HG03354 (cell line): ENCODE measurements at regions not wholly inside any gene's neighbourhood (a gene's known extent, or its start where the extent isn't known, plus 50 kb on each side); places are given as distances from the start of the nearest gene placed in this dataset.

Experiments used
- ATAC-seq: cut with Tn5 transposase; IDR thresholded peaks from one replicate; pipeline ENCODE4 v1.9.1; 2021; ENCODE audit warnings: mild to moderate bottlenecking; ENCODE audit not compliant: unreplicated experiment, poor library complexity, severe bottlenecking

DNA sequence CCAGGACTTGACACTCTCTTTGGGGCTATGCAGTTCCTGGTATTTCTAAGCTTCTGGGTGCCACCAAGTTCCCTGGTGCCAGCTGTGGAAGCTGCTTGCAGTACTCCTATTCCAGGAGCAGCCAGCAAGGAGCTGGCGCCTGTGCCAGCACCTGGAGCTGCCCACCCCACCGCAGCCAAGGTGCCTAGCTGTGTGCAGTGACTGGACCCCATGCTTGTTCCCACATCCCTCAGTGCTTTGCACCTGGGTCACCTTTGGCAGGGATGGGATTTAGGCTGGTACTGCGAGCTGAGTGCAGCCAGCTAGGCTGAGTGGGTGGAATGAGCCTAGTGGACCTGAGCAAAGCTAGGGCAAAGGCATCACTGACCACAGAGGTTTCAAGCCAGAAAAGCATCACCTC, 1674.9 kb downstream of the HACE1 start:
- ATAC-seq = no peak

- ATAC-seq = no peak
Observed at GRCh38 chr6:103183831-103184411, 1675.8 kb downstream of the HACE1 start.

GRCh38 chr6:103178193-103178592, 1681.5 kb downstream of the HACE1 start:
- no peak for ATAC-seq

- no peak for ATAC-seq
Observed at GRCh38 chr6:103177791-103178190, 1681.9 kb downstream of the HACE1 start.

- ATAC-seq = no peak
Observed at GRCh38 chr6:103175056-103175455, 1684.7 kb downstream of the HACE1 start.

- no peak for ATAC-seq
Observed at GRCh38 chr6:103167345-103168071, 1692.2 kb downstream of the HACE1 start.

GRCh38 chr6:103154779-103155572, 1704.7 kb downstream of the HACE1 start:
- ATAC-seq = no peak

DNA sequence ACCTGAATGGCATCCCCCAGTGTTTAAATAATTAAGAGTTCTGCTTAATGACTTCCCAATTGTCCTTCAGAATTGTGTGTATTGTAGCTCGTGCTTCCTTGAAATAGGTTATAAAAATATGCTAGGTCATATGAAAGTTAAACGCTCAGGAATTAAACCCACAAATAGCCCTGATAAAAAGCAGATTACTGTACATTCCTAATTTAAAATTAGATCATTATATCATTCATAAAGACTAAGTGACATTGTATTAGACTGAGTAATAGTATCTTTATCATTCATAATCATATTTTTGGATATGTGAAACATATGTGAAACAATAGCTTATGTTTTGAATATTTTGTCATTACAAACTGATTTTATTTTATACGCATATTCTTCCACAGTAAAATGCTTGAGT, 1706.7 kb downstream of the HACE1 start:
- no peak for ATAC-seq

DNA sequence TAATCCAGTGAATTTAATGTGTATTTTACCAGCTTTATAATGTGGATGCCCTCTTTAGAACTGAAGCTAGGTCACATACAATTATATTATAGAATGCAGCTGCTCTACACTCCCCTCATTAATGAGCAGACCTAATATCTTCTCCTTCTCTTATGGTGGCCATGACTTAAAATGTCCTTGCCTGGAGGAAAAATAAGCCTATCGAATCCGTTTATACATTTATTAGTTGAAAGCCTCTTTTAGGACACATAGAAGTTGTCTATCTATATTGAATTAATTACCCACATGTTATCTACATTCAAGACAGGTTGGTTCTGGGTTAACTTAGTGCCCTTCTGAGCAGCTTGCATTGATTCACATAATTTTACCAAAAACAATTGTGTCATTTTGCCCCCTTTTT, 1716.8 kb downstream of the HACE1 start:
- ATAC-seq = no peak

- ATAC-seq = no peak
Observed at GRCh38 chr6:103140308-103141027, 1719.3 kb downstream of the HACE1 start.

GRCh38 chr6:103139377-103139776, 1720.3 kb downstream of the HACE1 start:
- no peak for ATAC-seq

- ATAC-seq = no peak
Observed at GRCh38 chr6:103124471-103124870, 1731.0 kb downstream of the GRIK2 start.

GRCh38 chr6:103122766-103123601, 1729.5 kb downstream of the GRIK2 start:
- ATAC-seq = peak; percentile 67

DNA sequence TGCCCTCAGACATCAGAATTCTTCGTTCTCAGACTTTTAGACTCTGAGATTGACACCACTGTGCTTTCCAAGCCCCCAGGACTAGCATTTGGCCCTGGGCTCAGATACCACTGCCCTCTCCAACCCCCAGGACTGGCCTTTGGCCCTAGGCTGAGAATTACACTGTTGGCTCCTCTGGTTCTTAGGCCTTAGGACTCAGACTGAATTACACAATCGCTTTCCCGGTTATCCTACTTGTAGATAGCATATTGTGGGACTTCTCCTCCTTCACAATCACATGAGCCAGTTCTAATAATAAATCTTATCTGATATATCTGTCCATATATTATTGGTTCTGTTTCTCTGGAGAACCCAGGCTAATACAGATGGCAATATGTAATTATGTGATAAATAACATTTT, 1725.5 kb downstream of the GRIK2 start:
- no peak for ATAC-seq

DNA sequence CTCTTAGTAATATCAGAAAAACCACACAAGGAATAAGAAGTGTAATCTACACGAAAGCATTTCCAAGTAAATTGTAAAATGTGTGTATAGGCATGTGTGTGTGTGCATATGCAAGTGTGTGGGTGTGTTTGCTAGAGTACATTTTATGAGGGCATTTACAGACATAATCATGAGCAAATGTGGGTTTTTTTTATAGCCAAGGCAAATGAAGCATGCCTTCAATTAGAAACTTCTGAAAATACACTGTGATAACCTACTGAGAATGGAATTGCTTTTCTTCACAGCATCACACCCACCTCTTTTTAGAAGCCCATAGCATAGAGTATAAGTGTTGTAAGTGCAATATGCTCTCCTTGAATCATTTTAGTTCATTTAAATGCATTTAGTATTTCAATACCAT, 1721.1 kb downstream of the GRIK2 start:
- ATAC-seq = no peak

DNA sequence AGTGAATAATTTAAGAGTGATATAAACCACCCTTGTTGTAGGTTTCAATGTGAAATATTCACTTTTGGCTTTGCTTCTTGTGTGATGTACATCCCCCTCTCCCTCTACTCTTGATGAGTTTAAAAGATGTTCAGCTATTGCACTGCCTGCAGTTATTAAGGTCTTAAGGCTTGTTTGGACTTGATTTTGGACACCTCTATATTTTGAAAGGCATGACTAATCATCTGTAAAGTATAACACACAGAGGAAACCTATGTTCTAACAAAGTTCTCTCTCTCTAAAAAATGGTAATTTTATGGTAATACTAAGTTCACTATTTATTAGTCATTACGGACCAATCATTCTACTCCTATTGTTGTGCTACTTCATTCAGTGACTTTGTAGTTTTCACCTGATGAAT, 1719.9 kb downstream of the GRIK2 start:
- ATAC-seq = no peak

DNA sequence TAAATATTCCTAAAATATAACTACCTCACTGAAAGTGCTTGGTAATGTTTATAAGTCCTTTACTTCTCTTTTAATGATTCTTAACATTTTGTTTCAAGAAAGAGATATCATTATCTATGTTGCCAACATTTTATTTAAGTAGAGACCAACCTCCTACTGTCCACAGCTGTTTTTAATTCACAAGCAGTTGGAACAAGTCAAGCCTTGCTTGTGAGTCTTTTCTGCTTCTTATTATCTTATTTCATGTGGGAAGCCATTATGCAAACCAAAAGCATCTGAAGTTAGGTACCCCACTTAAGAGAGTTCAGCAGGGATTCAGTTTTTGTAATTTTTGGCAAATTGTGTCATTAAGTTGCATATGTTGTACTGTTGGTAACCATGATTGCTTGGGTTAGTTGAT, 1714.5 kb downstream of the GRIK2 start:
- no peak for ATAC-seq

GRCh38 chr6:103105686-103106085, 1712.2 kb downstream of the GRIK2 start:
- ATAC-seq = no peak

- no peak for ATAC-seq
Observed at GRCh38 chr6:103101267-103101666, 1707.8 kb downstream of the GRIK2 start.
